Activated naive CD8-positive, alpha-beta T cell (primary cell): ENCODE measurements at regions not wholly inside any gene's neighbourhood (a gene's known extent, or its start where the extent isn't known, plus 50 kb on each side); places are given as distances from the start of the nearest gene placed in this dataset.

Experiments
- H3K27ac Mint-ChIP-seq: one replicate; pipeline ENCODE4 v1.8.0; 2021; ENCODE audit warnings: mixed read lengths
- H3K27me3 Mint-ChIP-seq: one replicate; pipeline ENCODE4 v1.8.0; 2021; ENCODE audit warnings: mixed read lengths
- H3K36me3 Mint-ChIP-seq: one replicate; pipeline ENCODE4 v1.8.0; 2021; ENCODE audit warnings: mixed read lengths
- H3K4me1 Mint-ChIP-seq: one replicate; pipeline ENCODE4 v1.8.0; 2021; ENCODE audit warnings: low read depth, mixed read lengths
- H3K4me3 Mint-ChIP-seq: one replicate; pipeline ENCODE4 v1.8.0; 2021; ENCODE audit warnings: mild to moderate bottlenecking, mixed read lengths
- H3K9me3 Mint-ChIP-seq: one replicate; pipeline ENCODE4 v1.8.0; 2021; ENCODE audit warnings: low read depth, mixed read lengths

DNA sequence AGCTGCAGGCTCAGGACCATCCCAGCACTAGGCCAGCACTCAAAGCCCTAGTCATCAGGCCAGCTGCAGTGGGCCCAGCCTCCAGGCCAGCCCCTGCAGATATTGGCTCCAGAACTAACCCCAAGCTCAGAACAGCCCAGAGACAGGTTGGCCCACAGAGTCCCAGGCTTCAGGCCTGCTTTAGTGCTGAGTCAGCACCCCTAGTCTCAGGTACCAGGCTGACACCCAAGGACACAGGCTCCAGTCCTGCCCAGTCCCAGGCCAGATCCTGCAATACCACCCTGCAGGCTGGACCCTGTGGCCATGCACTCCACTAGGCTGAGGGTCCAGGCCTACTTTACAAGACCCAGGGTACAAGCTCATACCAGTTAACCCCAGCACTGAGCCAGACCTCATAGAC, 234.4 kb upstream of the GPRIN3 start:
- Mint-ChIP-seq H3K4me1 (no peaks in the 10 kb centered on the region), H3K27ac (no peak overlapping the region), H3K4me3 (no peak overlapping the region), H3K9me3 (peaks cover 28% of the 10 kb centered on the region), H3K27me3 (peaks cover 4% of the 10 kb centered on the region), H3K36me3 (peaks cover 12% of the 10 kb centered on the region)

DNA sequence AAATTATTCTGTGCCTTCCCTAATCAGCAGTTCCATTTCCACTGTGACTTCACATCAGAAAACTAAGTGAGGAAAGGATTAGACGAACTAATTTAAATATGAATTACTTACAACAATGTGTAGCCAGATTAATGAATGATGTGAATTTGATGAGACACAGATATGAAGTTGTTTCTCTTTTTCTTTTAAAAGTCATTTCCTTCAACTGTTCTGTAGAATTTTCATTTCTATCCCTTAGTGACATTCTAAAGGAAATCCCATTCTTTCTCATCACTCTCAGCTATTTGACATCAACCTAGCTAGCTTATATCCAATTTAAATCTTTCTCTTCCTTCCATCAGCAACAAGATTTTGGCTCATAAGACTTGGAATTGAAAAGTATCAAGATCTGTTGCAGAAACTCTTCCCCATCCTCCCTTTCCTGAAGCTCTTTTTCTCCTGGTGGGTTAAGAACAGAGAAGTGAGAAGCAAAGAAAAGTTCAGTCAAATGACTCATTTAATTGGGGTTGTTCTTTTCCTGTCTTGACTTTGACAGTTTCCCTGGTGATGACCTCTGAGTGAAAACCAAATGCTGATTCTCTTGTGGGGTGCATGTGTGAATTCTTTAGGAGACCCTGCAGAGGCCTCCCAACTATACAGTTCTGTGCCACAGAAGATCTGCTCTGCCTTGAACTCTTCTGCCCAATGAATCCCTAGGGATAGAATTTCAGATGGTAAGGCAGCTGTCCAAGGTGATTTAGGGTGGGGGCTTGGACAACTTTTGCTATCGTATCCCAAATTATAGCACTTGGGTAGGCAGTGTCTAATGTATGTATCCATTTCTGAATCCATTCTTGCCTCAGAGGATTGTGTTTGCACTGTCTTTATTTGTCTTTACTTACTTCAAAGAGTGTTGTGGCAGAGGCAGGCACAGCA, 232.5 kb upstream of the GPRIN3 start:
- Mint-ChIP-seq H3K27me3 (peaks cover 9% of the 10 kb centered on the region), H3K9me3 (peaks cover 23% of the 10 kb centered on the region), H3K36me3 (peaks cover 15% of the 10 kb centered on the region), H3K27ac (no peak overlapping the region), H3K4me1 (no peaks in the 10 kb centered on the region), H3K4me3 (no peak overlapping the region)

GRCh38 chr4:89539374-89539773, 231.8 kb upstream of the GPRIN3 start:
- peaks cover 13% of the 10 kb centered on the region for H3K36me3 Mint-ChIP-seq
- H3K9me3 Mint-ChIP-seq = peaks cover 17% of the 10 kb centered on the region

GRCh38 chr4:89538886-89539285, 231.3 kb upstream of the GPRIN3 start:
- peaks cover 11% of the 10 kb centered on the region for H3K36me3 Mint-ChIP-seq
- H3K27ac Mint-ChIP-seq = no peak overlapping the region
- no peak overlapping the region for H3K4me3 Mint-ChIP-seq
- no peaks in the 10 kb centered on the region for H3K4me1 Mint-ChIP-seq
- peaks cover 9% of the 10 kb centered on the region for H3K27me3 Mint-ChIP-seq
- H3K9me3 Mint-ChIP-seq = peaks cover 14% of the 10 kb centered on the region

More at GRCh38 chr4:89539374-89539773, 231.8 kb upstream of the GPRIN3 start:
- H3K4me3 Mint-ChIP-seq = no peak overlapping the region
- peaks cover 9% of the 10 kb centered on the region for H3K27me3 Mint-ChIP-seq
- H3K27ac Mint-ChIP-seq = no peak overlapping the region
- no peaks in the 10 kb centered on the region for H3K4me1 Mint-ChIP-seq

GRCh38 chr4:89538171-89538570, 230.6 kb upstream of the GPRIN3 start:
- Mint-ChIP-seq H3K27ac (no peak overlapping the region), H3K36me3 (peaks cover 9% of the 10 kb centered on the region), H3K27me3 (peaks cover 11% of the 10 kb centered on the region), H3K4me3 (no peak overlapping the region), H3K9me3 (peaks cover 8% of the 10 kb centered on the region), H3K4me1 (no peaks in the 10 kb centered on the region)

DNA sequence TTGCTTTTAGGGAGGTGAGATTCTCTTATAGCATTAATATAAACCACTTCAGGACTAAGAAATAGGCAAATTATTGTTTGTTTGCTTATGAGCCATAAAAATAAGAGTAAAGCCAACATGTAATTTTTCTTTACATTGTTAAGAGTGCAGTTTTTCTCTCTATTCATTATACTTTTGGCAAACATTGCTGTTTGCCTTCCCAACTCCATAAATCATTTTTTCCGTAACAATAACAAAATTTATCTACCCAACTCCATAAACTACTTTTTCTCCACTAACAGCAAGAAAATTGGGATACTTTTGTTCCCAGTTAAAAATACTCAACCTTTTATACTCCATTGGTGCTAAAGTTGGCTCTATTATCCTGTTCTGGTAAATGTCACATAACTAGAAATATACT, 229.7 kb upstream of the GPRIN3 start:
- Mint-ChIP-seq H3K27me3 (peaks cover 14% of the 10 kb centered on the region), H3K9me3 (peaks cover 5% of the 10 kb centered on the region), H3K4me3 (no peak overlapping the region), H3K4me1 (no peaks in the 10 kb centered on the region), H3K36me3 (peaks cover 6% of the 10 kb centered on the region), H3K27ac (no peak overlapping the region)

DNA sequence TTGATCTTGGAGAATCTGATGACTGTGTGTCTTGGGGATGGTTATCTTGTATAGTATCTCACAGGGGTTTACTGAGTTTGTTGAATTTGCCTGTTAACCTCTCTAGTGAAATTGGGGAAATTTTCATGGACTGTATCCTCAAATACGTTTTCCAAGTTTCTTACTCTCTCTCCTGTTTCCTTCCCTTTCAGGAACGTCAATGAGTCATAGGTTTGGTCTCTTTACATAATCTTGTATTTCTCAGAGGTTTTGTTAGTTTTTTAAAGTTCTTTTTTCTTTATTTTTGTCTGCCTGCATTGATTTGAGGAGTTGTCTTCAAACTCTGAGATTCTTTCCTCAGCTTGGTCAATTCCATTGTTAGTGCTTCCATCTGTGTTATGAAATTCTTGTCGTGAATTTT, 227.7 kb upstream of the GPRIN3 start:
- H3K36me3 Mint-ChIP-seq = peaks cover 3% of the 10 kb centered on the region
- H3K4me1 Mint-ChIP-seq = no peaks in the 10 kb centered on the region
- H3K27ac Mint-ChIP-seq = no peak overlapping the region
- peaks cover 5% of the 10 kb centered on the region for H3K9me3 Mint-ChIP-seq
- no peak overlapping the region for H3K4me3 Mint-ChIP-seq
- peaks cover 17% of the 10 kb centered on the region for H3K27me3 Mint-ChIP-seq

GRCh38 chr4:89534356-89534755, 226.8 kb upstream of the GPRIN3 start:
- no peaks in the 10 kb centered on the region for H3K4me1 Mint-ChIP-seq
- H3K4me3 Mint-ChIP-seq = no peak overlapping the region
- no peak overlapping the region for H3K27ac Mint-ChIP-seq
- peaks cover 18% of the 10 kb centered on the region for H3K27me3 Mint-ChIP-seq
- peaks cover 5% of the 10 kb centered on the region for H3K9me3 Mint-ChIP-seq
- peaks cover 3% of the 10 kb centered on the region for H3K36me3 Mint-ChIP-seq

DNA sequence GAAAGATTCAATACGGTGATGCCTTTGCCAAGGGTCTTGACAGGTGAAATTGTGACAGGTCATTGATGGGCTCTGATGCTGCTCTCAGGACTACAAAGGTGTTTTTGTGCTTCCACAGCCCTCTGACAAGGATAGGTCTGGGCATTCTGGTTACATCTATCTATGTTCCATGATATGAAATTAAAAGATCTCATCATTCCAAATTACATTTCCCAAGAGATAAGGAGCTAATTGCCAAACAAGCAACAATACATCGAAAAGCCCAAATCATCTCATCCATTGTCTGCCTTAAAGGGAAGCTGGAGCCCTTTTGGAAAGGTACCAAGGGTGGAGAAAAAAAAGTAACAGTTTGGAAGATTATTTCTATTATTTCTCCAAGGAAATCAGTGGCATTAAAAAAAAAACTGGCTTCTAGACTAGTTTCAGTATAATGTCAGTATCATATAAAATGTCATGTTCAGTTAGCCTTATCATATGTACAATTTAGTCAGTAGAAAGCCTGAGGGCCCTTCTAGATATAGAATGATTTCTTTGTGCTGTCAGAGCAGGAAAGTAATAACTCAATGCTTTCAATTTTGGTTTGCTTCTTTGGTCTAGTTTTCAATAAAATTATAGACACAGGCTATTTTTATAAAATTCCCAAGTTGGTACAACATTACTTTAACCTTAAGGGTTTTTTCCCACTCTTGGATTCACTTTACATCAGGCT, 224.5 kb upstream of the GPRIN3 start:
- peaks cover 3% of the 10 kb centered on the region for H3K36me3 Mint-ChIP-seq
- H3K27me3 Mint-ChIP-seq = peaks cover 18% of the 10 kb centered on the region
- H3K9me3 Mint-ChIP-seq = peaks cover 5% of the 10 kb centered on the region
- H3K4me1 Mint-ChIP-seq = peaks cover 11% of the 10 kb centered on the region
- no peak overlapping the region for H3K27ac Mint-ChIP-seq
- H3K4me3 Mint-ChIP-seq = no peak overlapping the region

GRCh38 chr4:89528526-89529133, 221.0 kb upstream of the GPRIN3 start:
- H3K27ac Mint-ChIP-seq = no peak overlapping the region
- H3K4me3 Mint-ChIP-seq = peak overlapping the region; percentile 12
- no peaks in the 10 kb centered on the region for H3K36me3 Mint-ChIP-seq
- H3K27me3 Mint-ChIP-seq = peaks cover 22% of the 10 kb centered on the region
- peaks cover 13% of the 10 kb centered on the region for H3K4me1 Mint-ChIP-seq
- no peaks in the 10 kb centered on the region for H3K9me3 Mint-ChIP-seq

GRCh38 chr4:89521826-89522225, 214.2 kb upstream of the GPRIN3 start:
- Mint-ChIP-seq H3K27ac (no peak overlapping the region), H3K4me1 (peaks cover 2% of the 10 kb centered on the region), H3K4me3 (no peak overlapping the region), H3K9me3 (no peaks in the 10 kb centered on the region), H3K27me3 (peaks cover 28% of the 10 kb centered on the region), H3K36me3 (no peaks in the 10 kb centered on the region)

DNA sequence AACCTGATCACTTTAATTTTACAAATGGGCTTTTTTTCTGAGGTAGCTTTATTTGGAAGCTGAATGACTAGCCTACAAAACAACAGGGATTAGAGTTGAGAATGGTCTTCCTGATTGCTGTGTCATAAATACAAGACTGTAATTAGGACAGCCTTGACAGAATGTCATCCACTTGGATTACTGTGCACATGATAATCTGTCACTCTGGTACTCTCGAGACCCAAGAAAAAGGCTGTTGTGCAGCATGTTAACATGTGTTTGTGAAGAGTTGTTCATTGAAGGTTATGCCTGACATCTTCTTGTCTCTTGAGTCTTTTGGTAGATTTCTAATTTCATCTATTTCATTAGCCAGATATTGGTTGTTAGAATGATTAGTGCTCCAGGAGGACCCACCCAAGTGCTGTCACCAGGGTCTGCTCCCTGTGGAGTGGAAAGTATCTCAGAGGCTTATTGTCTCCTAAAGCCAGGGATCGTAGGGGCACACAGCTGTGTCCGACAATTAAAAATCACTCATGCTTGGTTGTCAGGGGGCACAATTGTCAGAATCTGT, 212.2 kb upstream of the GPRIN3 start:
- no peak overlapping the region for H3K27ac Mint-ChIP-seq
- no peaks in the 10 kb centered on the region for H3K4me1 Mint-ChIP-seq
- no peaks in the 10 kb centered on the region for H3K36me3 Mint-ChIP-seq
- no peaks in the 10 kb centered on the region for H3K9me3 Mint-ChIP-seq
- H3K4me3 Mint-ChIP-seq = no peak overlapping the region
- peaks cover 25% of the 10 kb centered on the region for H3K27me3 Mint-ChIP-seq

- Mint-ChIP-seq H3K9me3 (no peaks in the 10 kb centered on the region), H3K27me3 (peaks cover 21% of the 10 kb centered on the region), H3K27ac (no peak overlapping the region), H3K4me1 (no peaks in the 10 kb centered on the region), H3K36me3 (no peaks in the 10 kb centered on the region), H3K4me3 (no peak overlapping the region)
Measured at GRCh38 chr4:89518259-89518658, 210.7 kb upstream of the GPRIN3 start.

GRCh38 chr4:89514811-89515210, 207.2 kb upstream of the GPRIN3 start:
- H3K9me3 Mint-ChIP-seq = no peaks in the 10 kb centered on the region
- no peak overlapping the region for H3K4me3 Mint-ChIP-seq
- no peaks in the 10 kb centered on the region for H3K36me3 Mint-ChIP-seq
- no peak overlapping the region for H3K27ac Mint-ChIP-seq
- peaks cover 10% of the 10 kb centered on the region for H3K27me3 Mint-ChIP-seq
- peaks cover 8% of the 10 kb centered on the region for H3K4me1 Mint-ChIP-seq

GRCh38 chr4:89511776-89512175, 204.2 kb upstream of the GPRIN3 start:
- Mint-ChIP-seq H3K36me3 (peaks cover 4% of the 10 kb centered on the region), H3K9me3 (peaks cover 3% of the 10 kb centered on the region), H3K4me1 (peaks cover 17% of the 10 kb centered on the region), H3K4me3 (no peak overlapping the region), H3K27ac (no peak overlapping the region), H3K27me3 (peaks cover 10% of the 10 kb centered on the region)
